ENCODE measurements at regions not wholly inside any gene's neighbourhood (a gene's known extent, or its start where the extent isn't known, plus 50 kb on each side); places are given as distances from the start of the nearest gene placed in this dataset.

DNA sequence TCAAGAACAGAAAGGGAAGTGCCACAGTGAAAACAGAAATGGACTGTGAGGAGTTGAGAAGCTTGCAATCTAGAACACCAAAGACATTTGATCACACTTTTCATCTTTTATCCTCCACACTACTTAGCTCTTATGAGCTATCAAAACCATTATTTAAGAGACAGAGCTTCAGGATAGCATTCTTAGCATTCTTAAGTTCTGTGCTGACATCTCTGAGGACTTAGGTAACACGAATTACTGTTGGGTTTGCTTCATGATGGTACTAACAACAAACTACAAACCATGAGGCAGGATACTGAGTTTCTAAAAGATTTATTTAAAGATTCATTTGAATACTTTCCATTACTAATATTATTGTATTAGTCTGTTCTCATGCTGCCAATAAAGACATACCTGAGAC is 1038.6 kb downstream of the TUSC7 start:
- TF ChIP-seq, protein P1, sequence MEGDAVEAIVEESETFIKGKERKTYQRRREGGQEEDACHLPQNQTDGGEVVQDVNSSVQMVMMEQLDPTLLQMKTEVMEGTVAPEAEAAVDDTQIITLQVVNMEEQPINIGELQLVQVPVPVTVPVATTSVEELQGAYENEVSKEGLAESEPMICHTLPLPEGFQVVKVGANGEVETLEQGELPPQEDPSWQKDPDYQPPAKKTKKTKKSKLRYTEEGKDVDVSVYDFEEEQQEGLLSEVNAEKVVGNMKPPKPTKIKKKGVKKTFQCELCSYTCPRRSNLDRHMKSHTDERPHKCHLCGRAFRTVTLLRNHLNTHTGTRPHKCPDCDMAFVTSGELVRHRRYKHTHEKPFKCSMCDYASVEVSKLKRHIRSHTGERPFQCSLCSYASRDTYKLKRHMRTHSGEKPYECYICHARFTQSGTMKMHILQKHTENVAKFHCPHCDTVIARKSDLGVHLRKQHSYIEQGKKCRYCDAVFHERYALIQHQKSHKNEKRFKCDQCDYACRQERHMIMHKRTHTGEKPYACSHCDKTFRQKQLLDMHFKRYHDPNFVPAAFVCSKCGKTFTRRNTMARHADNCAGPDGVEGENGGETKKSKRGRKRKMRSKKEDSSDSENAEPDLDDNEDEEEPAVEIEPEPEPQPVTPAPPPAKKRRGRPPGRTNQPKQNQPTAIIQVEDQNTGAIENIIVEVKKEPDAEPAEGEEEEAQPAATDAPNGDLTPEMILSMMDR (IDR thresholded peaks at IDR 0.05 in 8 of 11, conservative IDR thresholded peaks at IDR 0.05 in 3 of 11) = no peak
- no peak for TF ChIP-seq POLR2A (IDR thresholded peaks at IDR 0.05)
- no peak for TF ChIP-seq POLR2AphosphoS5 (IDR thresholded peaks at IDR 0.05)

Measured in spleen (tissue), 7 donors.